IMR-90 (cell line): ENCODE measurements at regions not wholly inside any gene's neighbourhood (a gene's known extent, or its start where the extent isn't known, plus 50 kb on each side); places are given as distances from the start of the nearest gene placed in this dataset.

Experiments used
- ATAC-seq: fragments of 200-7000 bp; cut with Tn5 transposase; 2 replicates; pipeline ENCODE4 v1.9.1; 2020; ENCODE audit warnings: low read depth, mild to moderate bottlenecking, moderate library complexity
- BruUV-seq: library from RNA; stranded (reverse); fragments of 400-500 nt; replicated peaks from 2 replicates; lab custom pipeline; 2021; lab: Mats Ljungman, UMichigan
- CTCF ChIA-PET: fragments of 300-600 bp; formaldehyde crosslinking; extraction: SDS; loops from one replicate; lab custom pipeline; 2021; ENCODE audit warnings: antibody characterized with exemption; lab: Yijun Ruan, JAX
- POLR2A ChIA-PET: fragments of 300-600 bp; sonication (Branson Sonifier 250); formaldehyde crosslinking; loops from one replicate; lab custom pipeline; 2022; ENCODE audit warnings: antibody characterized with exemption; ENCODE audit not compliant: unreplicated experiment; lab: Charles Lee
- DNase-seq: peaks from one replicate; pipeline ENCODE4 v3.0.0; 2013
- H2AFZ ChIP-seq: replicated peaks from 2 replicates; pipeline ENCODE3; 2013; ENCODE audit warnings: low read length, mild to moderate bottlenecking; ENCODE audit not compliant: poor library complexity
- H2AK5ac ChIP-seq: 2 replicates; pipeline ENCODE4 v1.6.1; 2013; ENCODE audit warnings: low read depth, low read length, inconsistent platforms
- H2AK9ac ChIP-seq: replicated peaks from 2 replicates; pipeline ENCODE3; 2013; ENCODE audit warnings: mild to moderate bottlenecking, low read depth, low read length, moderate library complexity; ENCODE audit not compliant: poor library complexity
- H2BK120ac ChIP-seq: 2 replicates; pipeline ENCODE4 v1.6.1; 2013; ENCODE audit warnings: low read depth, low read length, inconsistent platforms
- H2BK15ac ChIP-seq: 3 replicates; pipeline ENCODE4 v1.6.1; 2013; ENCODE audit warnings: low read depth, low read length, inconsistent platforms
- H2BK20ac ChIP-seq: 2 replicates; pipeline ENCODE4 v1.6.1; 2013; ENCODE audit warnings: low read depth, mild to moderate bottlenecking, inconsistent platforms, low read length, moderate library complexity
- H2BK5ac ChIP-seq: 2 replicates; pipeline ENCODE4 v1.6.1; 2013; ENCODE audit warnings: mild to moderate bottlenecking, low read depth, low read length, inconsistent platforms; ENCODE audit not compliant: poor library complexity, severe bottlenecking
- H3K14ac ChIP-seq: replicated peaks from 2 replicates; pipeline ENCODE4 v1.6.1; 2013; ENCODE audit warnings: low read depth, low read length, inconsistent platforms
- H3K18ac ChIP-seq: 2 replicates; pipeline ENCODE4 v1.6.1; 2013; ENCODE audit warnings: low read depth, low read length, control low read depth
- H3K23ac ChIP-seq: 2 replicates; pipeline ENCODE4 v1.6.1; 2013; ENCODE audit warnings: low read depth, low read length, inconsistent platforms
- H3K27ac ChIP-seq: 2 replicates; pipeline ENCODE4 v1.5.1; 2013; ENCODE audit warnings: mild to moderate bottlenecking, control low read depth, low read length; ENCODE audit not compliant: insufficient read depth
- H3K27me3 ChIP-seq: 2 replicates; pipeline ENCODE4 v1.6.1; 2013; ENCODE audit warnings: low read length; ENCODE audit not compliant: control insufficient read depth, insufficient read depth
- H3K36me3 ChIP-seq: 2 replicates; pipeline ENCODE4 v1.6.1; 2013; ENCODE audit warnings: low read length, mixed read lengths; ENCODE audit not compliant: control insufficient read depth, insufficient read depth
- H3K4ac ChIP-seq: 2 replicates; pipeline ENCODE4 v1.6.1; 2013; ENCODE audit warnings: low read depth, low read length, inconsistent platforms
- H3K4me1 ChIP-seq: 2 replicates; pipeline ENCODE4 v1.6.1; 2013; ENCODE audit warnings: low read length, mixed read lengths; ENCODE audit not compliant: control insufficient read depth, insufficient read depth
- H3K4me2 ChIP-seq: 2 replicates; pipeline ENCODE4 v1.6.1; 2013; ENCODE audit warnings: low read depth, mild to moderate bottlenecking, control low read depth, low read length, moderate library complexity
- H3K4me3 ChIP-seq: 2 replicates; pipeline ENCODE4 v1.5.1; 2013; ENCODE audit warnings: low read depth, mild to moderate bottlenecking, control low read depth, low read length, moderate library complexity; ENCODE audit not compliant: insufficient read depth
- H3K56ac ChIP-seq: 2 replicates; pipeline ENCODE4 v1.6.1; 2013; ENCODE audit warnings: low read length, inconsistent platforms; ENCODE audit not compliant: insufficient read depth; ENCODE audit errors: extremely low read depth
- H3K79me1 ChIP-seq, 2 experiments: 2 replicates each; pipeline ENCODE4 v1.6.1; 2013; ENCODE audit warnings: low read length in 2 of 2, inconsistent platforms in 1 of 2, low read depth in 1 of 2
- H3K9ac ChIP-seq: 2 replicates; pipeline ENCODE4 v1.6.1; 2013; ENCODE audit warnings: low read depth, low read length, control low read depth
- H3K9me1 ChIP-seq: 2 replicates; pipeline ENCODE4 v1.6.1; 2013; ENCODE audit warnings: low read length, inconsistent platforms; ENCODE audit not compliant: insufficient read depth
- H3K9me3 ChIP-seq: 2 replicates; pipeline ENCODE4 v1.6.1; 2013; ENCODE audit warnings: low read length; ENCODE audit not compliant: control insufficient read depth, insufficient read depth
- H4K20me1 ChIP-seq: 2 replicates; pipeline ENCODE4 v1.6.1; 2013; ENCODE audit warnings: low read length, inconsistent platforms; ENCODE audit not compliant: insufficient read depth
- H4K5ac ChIP-seq: 2 replicates; pipeline ENCODE4 v1.6.1; 2013; ENCODE audit warnings: mild to moderate bottlenecking, low read depth, low read length, control low read depth
- H4K8ac ChIP-seq, 2 experiments: 2 replicates each; pipeline ENCODE4 v1.6.1; 2013; ENCODE audit warnings: low read depth in 2 of 2, low read length in 2 of 2, control low read depth in 1 of 2, inconsistent platforms in 1 of 2
- H4K91ac ChIP-seq: 2 replicates; pipeline ENCODE4 v1.6.1; 2013; ENCODE audit warnings: low read depth, low read length, inconsistent platforms; ENCODE audit not compliant: insufficient read depth
- BHLHE40 ChIP-seq: fragments of 150-350 bp; IDR thresholded peaks from 2 replicates; pipeline ENCODE4 v1.6.1; 2016; ENCODE audit warnings: mild to moderate bottlenecking, low read depth, low read length
- CHD1 ChIP-seq: IDR thresholded peaks from 2 replicates; pipeline ENCODE4 v1.6.1; 2012; ENCODE audit warnings: low read depth, low read length, improper control_type of control experiment
- FOS ChIP-seq: fragments of 150-350 bp; IDR thresholded peaks from 2 replicates; pipeline ENCODE4 v1.6.1; 2016; ENCODE audit warnings: low read depth, low read length
- MAFK ChIP-seq: IDR thresholded peaks from 2 replicates; pipeline ENCODE4 v1.6.1; 2012; ENCODE audit warnings: low read depth, low read length, improper control_type of control experiment
- MAZ ChIP-seq: IDR thresholded peaks from 2 replicates; pipeline ENCODE4 v1.6.1; 2012; ENCODE audit warnings: low read depth, mild to moderate bottlenecking, low read length, improper control_type of control experiment, moderate library complexity, borderline replicate concordance
- MXI1 ChIP-seq: IDR thresholded peaks from 2 replicates; pipeline ENCODE4 v1.6.1; 2012; ENCODE audit warnings: low read depth, mild to moderate bottlenecking, low read length, moderate library complexity, borderline replicate concordance
- NFE2L2 ChIP-seq: fragments of 150-350 bp; IDR thresholded peaks from 2 replicates; pipeline ENCODE4 v1.6.1; 2016; ENCODE audit warnings: low read depth, mild to moderate bottlenecking, low read length
- POLR2A ChIP-seq: IDR thresholded peaks from 2 replicates; pipeline ENCODE4 v1.6.1; 2012; ENCODE audit warnings: mild to moderate bottlenecking, low read depth, low read length
- RCOR1 ChIP-seq: IDR thresholded peaks from 2 replicates; pipeline ENCODE4 v1.6.1; 2012; ENCODE audit warnings: mild to moderate bottlenecking, low read length, improper control_type of control experiment; ENCODE audit not compliant: insufficient replicate concordance
- RFX5 ChIP-seq: IDR thresholded peaks from 2 replicates; pipeline ENCODE4 v1.8.0; 2012; ENCODE audit warnings: low read depth, mild to moderate bottlenecking, low read length, moderate library complexity
- SMC3 ChIP-seq: fragments of 150-350 bp; IDR thresholded peaks from 2 replicates; pipeline ENCODE4 v1.6.1; 2016; ENCODE audit warnings: low read depth, mild to moderate bottlenecking, antibody characterized with exemption, low read length, moderate library complexity
- WGBS, 2 experiments: methylation state at CpG; one replicate each; pipeline versions ENCODE4 v1.1.5 to v1.1.7; 2013; ENCODE audit warnings: missing lambda C conversion rate in 2 of 2; ENCODE audit not compliant: insufficient read length in 1 of 2; ENCODE audit errors: extremely low coverage in 2 of 2; 5-methylcytosine and 5-hydroxymethylcytosine counted together
- dilution Hi-C: fragments of 300-500 bp; cut with HindIII; formaldehyde crosslinking; loops from one replicate; pipeline ENCODE4 v1.14.3; 2018; ENCODE audit warnings: low sequenced_read_pairs; ENCODE audit not compliant: unreplicated experiment
- in situ Hi-C: fragments of 300-500 bp; cut with MboI; formaldehyde crosslinking; loops from 3 replicates; pipeline ENCODE4 v1.14.3; 2019; ENCODE audit warnings: low sequenced_read_pairs, inconsistent platforms, mixed read lengths
- intact Hi-C: fragments of 100-400 bp; cut with micrococcal nuclease; formaldehyde crosslinking; loops from 2 replicates; pipeline ENCODE4 v1.10.0; 2022

- H2AFZ ChIP-seq: no peak overlapping the region
- DNase-seq: no peak
- in situ Hi-C loops (no loop called here), dilution Hi-C loops (no loop called here), intact Hi-C loops (no loop called here)
- TF ChIP-seq RFX5 (no peak), MAFK (no peak), MAZ (no peak), FOS (no peak), RCOR1 (no peak), BHLHE40 (no peak), POLR2A (no peak), SMC3 (no peak), MXI1 (no peak), CHD1 (no peak), NFE2L2 (no peak)
- H3K18ac ChIP-seq: no peak overlapping the region
- no peak overlapping the region for H3K27ac ChIP-seq
- H3K27me3 ChIP-seq: peaks cover 3% of the 10 kb centered on the region; the same call in 1 of the 2 replicates
- H3K4me2 ChIP-seq: no peak overlapping the region
- H3K79me1 ChIP-seq: no peaks in the 10 kb centered on the region
- BruUV-seq: no TSS peak
- H4K20me1 ChIP-seq: no peaks in the 10 kb centered on the region
- no peaks in the 10 kb centered on the region for H3K9me3 ChIP-seq
- no peak overlapping the region for H2AK5ac ChIP-seq
- H4K5ac ChIP-seq: no peak overlapping the region
- H3K9me1 ChIP-seq: no peaks in the 10 kb centered on the region
- no peak overlapping the region for H3K4me3 ChIP-seq
- H2BK120ac ChIP-seq: no peak overlapping the region
- H3K9ac ChIP-seq: no peak overlapping the region
- no peak overlapping the region for H2BK15ac ChIP-seq
- no peak overlapping the region for H2AK9ac ChIP-seq
- H2BK5ac ChIP-seq: no peak overlapping the region
- no peak overlapping the region for H3K4ac ChIP-seq
- WGBS, 2 experiments: no CpG with 5 or more reads among the region's 2 CpGs
- no peak overlapping the region for H2BK20ac ChIP-seq
- H3K14ac ChIP-seq: no peak overlapping the region
- no peaks in the 10 kb centered on the region for H3K4me1 ChIP-seq
- no peak overlapping the region for H3K23ac ChIP-seq
- H3K56ac ChIP-seq: no peak overlapping the region
- ChIA-PET CTCF (no interaction called here), POLR2A (no interaction called here)
- no peaks in the 10 kb centered on the region for H3K36me3 ChIP-seq
- no peak for ATAC-seq
- H4K8ac ChIP-seq: no peak overlapping the region
- H4K91ac ChIP-seq: no peak overlapping the region
Observed at GRCh38 chr9:2985343-2985742, 141.4 kb upstream of the PUM3 start.
